Neural cell (in vitro differentiated cells): ENCODE measurements at regions not wholly inside any gene's neighbourhood (a gene's known extent, or its start where the extent isn't known, plus 50 kb on each side); places are given as distances from the start of the nearest gene placed in this dataset.

ENCODE experiments used
- H2AFZ ChIP-seq: fragments of 200-600, 300-800 bp; sonication (generic), shearing (Covaris generic); 2 replicates; pipeline ENCODE4 v1.6.0; 2014; ENCODE audit warnings: low read depth, mild to moderate bottlenecking, antibody characterized with exemption, low read length, moderate library complexity
- H3F3A ChIP-seq: fragments of 200-600 bp; shearing (Covaris generic); 2 replicates; pipeline ENCODE4 v1.6.1; 2016; ENCODE audit warnings: mild to moderate bottlenecking, moderate library complexity, mixed read lengths, antibody characterized with exemption, low read length; ENCODE audit not compliant: insufficient read depth, poor library complexity, severe bottlenecking
- H3K27ac ChIP-seq: fragments of 200-600, 300-800 bp; sonication (generic), shearing (Covaris generic); 2 replicates; pipeline ENCODE4 v1.5.1; 2014; ENCODE audit warnings: mild to moderate bottlenecking, low read length, moderate library complexity
- H3K27me3 ChIP-seq: fragments of 300-800, 200-600 bp; sonication (generic), shearing (Covaris generic); 2 replicates; pipeline ENCODE4 v1.6.0; 2014; ENCODE audit warnings: mild to moderate bottlenecking, low read depth, low read length, moderate library complexity; ENCODE audit not compliant: insufficient read depth
- H3K36me3 ChIP-seq: fragments of 300-800, 200-600 bp; sonication (generic), shearing (Covaris generic); 2 replicates; pipeline ENCODE4 v1.5.1; 2014; ENCODE audit warnings: mild to moderate bottlenecking, antibody characterized with exemption, low read length, moderate library complexity; ENCODE audit not compliant: insufficient read depth
- H3K4me2 ChIP-seq: fragments of 300-800, 200-600 bp; sonication (generic), shearing (Covaris generic); 2 replicates; pipeline ENCODE4 v1.6.0; 2014; ENCODE audit warnings: mild to moderate bottlenecking, low read length
- H3K4me3 ChIP-seq: fragments of 300-800, 200-600 bp; sonication (generic), shearing (Covaris generic); 2 replicates; pipeline ENCODE4 v1.5.1; 2014; ENCODE audit warnings: mild to moderate bottlenecking, low read length, moderate library complexity
- H3K79me2 ChIP-seq: fragments of 200-600 bp; shearing (Covaris generic); replicated peaks from 2 replicates; pipeline ENCODE4 v1.6.0; 2014; ENCODE audit warnings: mild to moderate bottlenecking, low read length, moderate library complexity; ENCODE audit not compliant: insufficient read depth
- H3K9ac ChIP-seq: fragments of 300-800, 200-600 bp; sonication (generic), shearing (Covaris generic); 2 replicates; pipeline ENCODE4 v1.6.1; 2016; ENCODE audit warnings: mild to moderate bottlenecking, low read length, mixed read lengths
- H3K9me2 ChIP-seq: fragments of 200-600 bp; shearing (Covaris generic); 2 replicates; pipeline ENCODE4 v1.6.1; 2016; ENCODE audit warnings: mild to moderate bottlenecking, low read length, mixed read lengths; ENCODE audit not compliant: insufficient read depth
- H3K9me3 ChIP-seq: fragments of 200-600, 300-800 bp; sonication (generic), shearing (Covaris generic); 2 replicates; pipeline ENCODE4 v1.6.1; 2016; ENCODE audit warnings: mild to moderate bottlenecking, mixed run types, low read length, moderate library complexity, mixed read lengths
- H4K20me1 ChIP-seq: fragments of 200-600 bp; shearing (Covaris generic); 2 replicates; pipeline ENCODE4 v1.6.1; 2016; ENCODE audit warnings: mild to moderate bottlenecking, mixed run types; ENCODE audit not compliant: insufficient read depth
- CTCF ChIP-seq: fragments of 450-650 bp; IDR thresholded peaks from 2 replicates; pipeline ENCODE4 v1.5.1; 2014; ENCODE audit warnings: antibody characterized with exemption, mild to moderate bottlenecking, moderate library complexity; ENCODE audit not compliant: poor library complexity, severe bottlenecking
- EP300 ChIP-seq: fragments of 450-650 bp; conservative IDR thresholded peaks from 2 replicates; pipeline ENCODE4 v1.6.1; 2014; ENCODE audit warnings: antibody characterized with exemption, mild to moderate bottlenecking, moderate library complexity; ENCODE audit not compliant: poor library complexity, severe bottlenecking
- EZH2 ChIP-seq: fragments of 200-600, 300-800 bp; shearing (Covaris generic), sonication (generic); IDR thresholded peaks from 2 replicates; pipeline ENCODE4 v1.6.1; 2014; ENCODE audit warnings: antibody characterized with exemption, low read length, borderline replicate concordance, mild to moderate bottlenecking; ENCODE audit not compliant: insufficient read depth, poor library complexity, severe bottlenecking
- MXI1 ChIP-seq: fragments of 450-650 bp; conservative IDR thresholded peaks from 2 replicates; pipeline ENCODE4 v1.6.1; 2014; ENCODE audit warnings: antibody characterized with exemption, mild to moderate bottlenecking; ENCODE audit not compliant: poor library complexity, severe bottlenecking
- POLR2AphosphoS5 ChIP-seq: IDR thresholded peaks from 2 replicates; pipeline ENCODE4 v1.6.1; 2012
- RAD21 ChIP-seq: fragments of 450-650 bp; conservative IDR thresholded peaks from 2 replicates; pipeline ENCODE4 v1.6.1; 2014; ENCODE audit warnings: antibody characterized with exemption, mild to moderate bottlenecking, moderate library complexity
- REST ChIP-seq: IDR thresholded peaks from 2 replicates; pipeline ENCODE4 v1.6.1; 2012; ENCODE audit warnings: borderline replicate concordance
- SMC3 ChIP-seq: fragments of 450-650 bp; conservative IDR thresholded peaks from 2 replicates; pipeline ENCODE4 v1.6.1; 2014; ENCODE audit warnings: antibody characterized with exemption, mild to moderate bottlenecking, moderate library complexity; ENCODE audit not compliant: poor library complexity
- TAF1 ChIP-seq: IDR thresholded peaks from 2 replicates; pipeline ENCODE4 v1.6.1; 2012; ENCODE audit warnings: low read depth

- Histone ChIP-seq H4K20me1 (no peaks in the 10 kb centered on the region), H3K4me3 (no peak overlapping the region), H3K27me3 (no peaks in the 10 kb centered on the region), H3K36me3 (no peaks in the 10 kb centered on the region), H3K4me2 (no peak overlapping the region), H3K79me2 (no peaks in the 10 kb centered on the region), H3K9me2 (no peaks in the 10 kb centered on the region), H3F3A (no peaks in the 10 kb centered on the region), H3K9me3 (no peaks in the 10 kb centered on the region), H2AFZ (no peak overlapping the region), H3K27ac (no peak overlapping the region), H3K9ac (no peak overlapping the region)
- no peak for TF ChIP-seq EP300
- no peak for TF ChIP-seq TAF1
- TF ChIP-seq MXI1: no peak
- TF ChIP-seq RAD21: no peak
These were observed 767.0 kb downstream of the PLCL1 start for GRCh38 chr2:198571393-198571792.

GRCh38 chr2:198558176-198558575, 753.8 kb downstream of the PLCL1 start:
- Histone ChIP-seq H3K36me3 (no peaks in the 10 kb centered on the region), H3K9ac (no peak overlapping the region), H3K9me2 (no peaks in the 10 kb centered on the region), H2AFZ (no peak overlapping the region), H3K4me3 (no peak overlapping the region), H3K27ac (no peak overlapping the region), H4K20me1 (no peaks in the 10 kb centered on the region), H3K9me3 (peaks cover 7% of the 10 kb centered on the region), H3K4me2 (no peak overlapping the region), H3K79me2 (no peaks in the 10 kb centered on the region), H3F3A (no peaks in the 10 kb centered on the region), H3K27me3 (no peaks in the 10 kb centered on the region)
- TF ChIP-seq TAF1: no peak
- no peak for TF ChIP-seq SMC3
- no peak for TF ChIP-seq EP300
- TF ChIP-seq MXI1: no peak
- no peak for TF ChIP-seq EZH2
- TF ChIP-seq RAD21: no peak
- TF ChIP-seq POLR2AphosphoS5: no peak
- no peak for TF ChIP-seq CTCF
- no peak for TF ChIP-seq REST

- no peak for TF ChIP-seq REST
- no peak for TF ChIP-seq SMC3
- TF ChIP-seq EZH2: no peak
- TF ChIP-seq POLR2AphosphoS5: no peak
- TF ChIP-seq CTCF: no peak
- no peak for TF ChIP-seq RAD21
- TF ChIP-seq TAF1: no peak
- TF ChIP-seq MXI1: no peak
- no peak for TF ChIP-seq EP300
- Histone ChIP-seq H3K4me3 (no peak overlapping the region), H3F3A (no peaks in the 10 kb centered on the region), H3K9me3 (no peaks in the 10 kb centered on the region), H3K36me3 (no peaks in the 10 kb centered on the region), H3K79me2 (no peaks in the 10 kb centered on the region), H3K4me2 (no peak overlapping the region), H3K9ac (no peak overlapping the region), H3K27ac (no peak overlapping the region), H3K27me3 (no peaks in the 10 kb centered on the region), H4K20me1 (no peaks in the 10 kb centered on the region), H3K9me2 (no peaks in the 10 kb centered on the region), H2AFZ (no peak overlapping the region)
These were observed 741.7 kb downstream of the PLCL1 start for GRCh38 chr2:198546122-198546521.
